Kidney (tissue), 13 donors: ENCODE measurements at regions not wholly inside any gene's neighbourhood (a gene's known extent, or its start where the extent isn't known, plus 50 kb on each side); places are given as distances from the start of the nearest gene placed in this dataset.

Source experiments
- DNase-seq, 5 donors: peaks; one replicate each; pipeline ENCODE4 v3.0.0-alpha.2; 2013 to 2020
- FAIRE-seq: peaks from 2 replicates; lab custom pipeline; 2012; peaks lifted over from hg19 to GRCh38; lab: Jason Lieb, UNC
- H3K27ac ChIP-seq, 2 donors: one replicate each; pipeline ENCODE4 v1.7.0; 2013; ENCODE audit warnings: low read depth in 2 of 2, low read length in 2 of 2, inconsistent platforms in 1 of 2
- H3K27me3 ChIP-seq: one replicate; pipeline ENCODE4 v1.7.1; 2013; ENCODE audit warnings: low read length, inconsistent platforms; ENCODE audit not compliant: control insufficient read depth, insufficient read depth
- H3K36me3 ChIP-seq, 3 donors: one replicate each; pipeline versions ENCODE4 v1.7.0 to v1.7.1; 2013; ENCODE audit warnings: low read length in 3 of 3, control low read depth in 1 of 3, inconsistent platforms in 1 of 3; ENCODE audit not compliant: insufficient read depth in 3 of 3, control insufficient read depth in 2 of 3
- H3K4me1 ChIP-seq, 3 donors: one replicate each; pipeline versions ENCODE4 v1.7.0 to v1.7.1; 2013; ENCODE audit warnings: low read length in 3 of 3, inconsistent platforms in 1 of 3, low read depth in 1 of 3; ENCODE audit not compliant: control insufficient read depth in 2 of 3, insufficient read depth in 2 of 3
- H3K4me3 ChIP-seq, 3 donors: one replicate each; pipeline versions ENCODE4 v1.7.0 to v1.8.1; 2013; ENCODE audit warnings: low read length in 3 of 3, control low read depth in 1 of 3, inconsistent platforms in 1 of 3
- H3K9ac ChIP-seq, 3 donors: one replicate each; pipeline versions ENCODE4 v1.7.0 to v1.7.1; 2013; ENCODE audit warnings: low read length in 3 of 3, control low read depth in 1 of 3, inconsistent platforms in 1 of 3
- H3K9me3 ChIP-seq, 3 donors: one replicate each; pipeline versions ENCODE4 v1.7.0 to v1.7.1; 2013; ENCODE audit warnings: low read length in 3 of 3, control low read depth in 1 of 3, inconsistent platforms in 1 of 3; ENCODE audit not compliant: control insufficient read depth in 2 of 3, insufficient read depth in 1 of 3
- CTCF ChIP-seq: IDR thresholded peaks from 3 replicates; pipeline ENCODE4 v1.5.1; 2012; ENCODE audit warnings: mild to moderate bottlenecking, moderate library complexity, borderline replicate concordance; ENCODE audit not compliant: insufficient read depth; ENCODE audit errors: extremely low read depth
- intact Hi-C: fragments of 100-400 bp; cut with DNase I; formaldehyde crosslinking; loops from one replicate; pipeline ENCODE4 v1.11.1; 2022
- donor health status: control.
- donor health status: control.
- donor health status: control.
- donor health status: control.
- donor health status: control.
- donor health status: DM: yes; HTN: yes; CAD: no.
- donor health status: Normal renal cell carcinoma (clear cell type).

GRCh38 chr2:129627437-129627836, 352.0 kb upstream of the RAB6C start:
- no peak for DNase-seq
- no peaks in the 10 kb centered on the region for H3K36me3 ChIP-seq
- no peaks in the 10 kb centered on the region for H3K27me3 ChIP-seq
- no peaks in the 10 kb centered on the region for H3K9me3 ChIP-seq
- intact Hi-C loops = no loop called here
- no peak for TF ChIP-seq CTCF
- no peak for FAIRE-seq
- no peaks in the 10 kb centered on the region for H3K4me1 ChIP-seq
- H3K27ac ChIP-seq = no peak overlapping the region
- no peak overlapping the region for H3K9ac ChIP-seq
- no peak overlapping the region for H3K4me3 ChIP-seq

GRCh38 chr2:129636692-129637091, 342.8 kb upstream of the RAB6C start:
- no peak for TF ChIP-seq CTCF
- Histone ChIP-seq H3K9ac (no peak overlapping the region), H3K27me3 (no peaks in the 10 kb centered on the region), H3K9me3 (no peaks in the 10 kb centered on the region), H3K4me3 (no peak overlapping the region), H3K4me1 (no peaks in the 10 kb centered on the region), H3K27ac (no peak overlapping the region), H3K36me3 (no peaks in the 10 kb centered on the region)
- intact Hi-C loops = no loop called here
- FAIRE-seq (no peak), DNase-seq (no peak)

DNA sequence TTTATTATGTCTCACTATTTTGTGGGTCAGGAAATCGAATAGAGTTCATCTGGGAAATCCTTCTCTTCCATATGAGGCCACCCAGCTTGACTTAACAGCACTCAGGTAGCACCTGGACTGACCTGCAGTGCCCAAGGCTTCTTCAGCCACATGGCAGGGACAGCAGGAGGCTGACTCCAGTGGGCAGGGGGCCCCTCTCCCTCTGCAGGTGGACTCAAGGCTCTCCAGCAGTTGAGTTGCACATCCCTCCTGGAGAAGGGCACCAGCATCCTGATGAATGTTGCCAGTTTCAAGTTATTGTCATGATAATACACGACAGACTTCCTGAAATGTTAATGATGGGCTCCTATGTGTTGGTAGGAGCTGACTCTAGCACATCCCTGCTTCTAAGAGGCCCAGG, 338.1 kb upstream of the RAB6C start:
- Histone ChIP-seq H3K4me3 (no peak overlapping the region), H3K4me1 (no peaks in the 10 kb centered on the region), H3K36me3 (no peaks in the 10 kb centered on the region), H3K27me3 (no peaks in the 10 kb centered on the region), H3K27ac (no peak overlapping the region), H3K9me3 (no peaks in the 10 kb centered on the region), H3K9ac (no peak overlapping the region)
- DNase-seq (no peak), FAIRE-seq (no peak)
- no peak for TF ChIP-seq CTCF
- intact Hi-C loops = no loop called here

DNA sequence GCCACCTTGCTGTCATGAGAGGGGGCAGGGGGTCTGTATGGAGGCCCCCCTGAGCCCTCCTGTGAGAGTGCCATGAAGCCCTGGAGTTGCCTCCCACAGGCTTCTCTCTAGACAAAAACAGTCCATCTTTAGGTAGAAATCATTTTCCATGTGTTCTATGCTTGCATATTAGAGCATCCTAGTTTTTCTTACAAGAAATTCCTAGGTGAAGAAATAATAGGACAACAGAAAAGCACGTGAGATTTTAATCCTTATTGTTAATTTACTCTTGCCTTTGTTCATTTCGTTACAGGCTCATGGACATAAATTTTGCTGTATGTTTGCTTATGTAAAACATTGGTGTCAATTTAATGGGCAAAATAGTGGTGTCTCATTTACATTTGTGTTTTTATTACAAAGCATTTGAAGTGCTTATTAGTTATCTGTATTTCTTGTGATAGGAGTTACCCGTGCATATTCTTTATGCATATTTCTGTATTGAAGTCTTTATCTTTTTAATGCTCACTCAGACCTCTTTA, 336.9 kb upstream of the RAB6C start:
- FAIRE-seq = no peak

More for the DNA sequence above, 336.9 kb upstream of the RAB6C start:
- H3K36me3 ChIP-seq = no peaks in the 10 kb centered on the region
- no peak overlapping the region for H3K27ac ChIP-seq
- no peaks in the 10 kb centered on the region for H3K27me3 ChIP-seq
- DNase-seq = no peak
- H3K4me1 ChIP-seq = no peaks in the 10 kb centered on the region
- H3K9ac ChIP-seq = no peak overlapping the region
- H3K4me3 ChIP-seq = no peak overlapping the region
- intact Hi-C loops = no loop called here
- no peaks in the 10 kb centered on the region for H3K9me3 ChIP-seq
- no peak for TF ChIP-seq CTCF
